ENCODE measurements at regions not wholly inside any gene's neighbourhood (a gene's known extent, or its start where the extent isn't known, plus 50 kb on each side); places are given as distances from the start of the nearest gene placed in this dataset.

GRCh38 chr1:11340233-11340632 lies 67.2 kb downstream of the UBIAD1 start:
- no peak for TF ChIP-seq POLR2A (IDR thresholded peaks at IDR 0.05; ENCODE audit: low read depth, low read length)
- no peak for TF ChIP-seq POLR2AphosphoS5 (IDR thresholded peaks at IDR 0.05; ENCODE audit: low read depth, low read length)
- TF ChIP-seq TAF1 (IDR thresholded peaks at IDR 0.05; ENCODE audit: borderline replicate concordance, low read depth, low read length): no peak

Measured in GM12892 (cell line).